ENCODE measurements at regions not wholly inside any gene's neighbourhood (a gene's known extent, or its start where the extent isn't known, plus 50 kb on each side); places are given as distances from the start of the nearest gene placed in this dataset.

GRCh38 chr16:85288869-85289660 lies 176.8 kb upstream of the CIBAR2 start:
- no peaks in the 10 kb centered on the region for H3K36me3 ChIP-seq (ENCODE audit: insufficient read depth)
- peaks cover 95% of the 10 kb centered on the region for H3K27me3 ChIP-seq (ENCODE audit: insufficient read depth, low read depth)
- H3K27ac ChIP-seq: no peak overlapping the region
- H3K4me3 ChIP-seq (IDR thresholded peaks at IDR 0.05; ENCODE audit: insufficient read depth, low read depth, low read length): no peak overlapping the region
- no peaks in the 10 kb centered on the region for H3K79me2 ChIP-seq (ENCODE audit: insufficient read depth, low read depth)
- no peak overlapping the region for H2AFZ ChIP-seq (ENCODE audit: low read depth)
- no peak for TF ChIP-seq CTCF (conservative IDR thresholded peaks at IDR 0.05; ENCODE audit: low read depth, low read length)
- no peaks in the 10 kb centered on the region for H4K20me1 ChIP-seq (ENCODE audit: insufficient read depth)
- no peak overlapping the region for H3K4me2 ChIP-seq
- no peak overlapping the region for H3K9ac ChIP-seq
- H3K4me1 ChIP-seq (ENCODE audit: low read depth, poor library complexity, severe bottlenecking): no peaks in the 10 kb centered on the region

GRCh38 chr16:85289760-85290625 lies 177.7 kb upstream of the CIBAR2 start:
- Histone ChIP-seq H3K36me3 (ENCODE audit: insufficient read depth) (no peaks in the 10 kb centered on the region), H3K79me2 (ENCODE audit: insufficient read depth, low read depth) (no peaks in the 10 kb centered on the region), H3K27me3 (ENCODE audit: insufficient read depth, low read depth) (peaks cover 93% of the 10 kb centered on the region), H3K4me1 (ENCODE audit: low read depth, poor library complexity, severe bottlenecking) (no peaks in the 10 kb centered on the region), H2AFZ (ENCODE audit: low read depth) (no peak overlapping the region), H3K27ac (no peak overlapping the region), H3K4me3 (IDR thresholded peaks at IDR 0.05; ENCODE audit: insufficient read depth, low read depth, low read length) (no peak overlapping the region), H3K9ac (no peak overlapping the region), H3K4me2 (no peak overlapping the region), H4K20me1 (ENCODE audit: insufficient read depth) (no peaks in the 10 kb centered on the region)
- no peak for TF ChIP-seq CTCF (conservative IDR thresholded peaks at IDR 0.05; ENCODE audit: low read depth, low read length)

- H3K9ac ChIP-seq: no peak overlapping the region
- H3K36me3 ChIP-seq (ENCODE audit: insufficient read depth): no peaks in the 10 kb centered on the region
- H3K4me3 ChIP-seq (IDR thresholded peaks at IDR 0.05; ENCODE audit: insufficient read depth, low read depth, low read length): no peak overlapping the region
- H2AFZ ChIP-seq (ENCODE audit: low read depth): no peak overlapping the region
- TF ChIP-seq CTCF (conservative IDR thresholded peaks at IDR 0.05; ENCODE audit: low read depth, low read length): no peak
- no peak overlapping the region for H3K27ac ChIP-seq
- no peaks in the 10 kb centered on the region for H3K4me1 ChIP-seq (ENCODE audit: low read depth, poor library complexity, severe bottlenecking)
- no peaks in the 10 kb centered on the region for H4K20me1 ChIP-seq (ENCODE audit: insufficient read depth)
- no peaks in the 10 kb centered on the region for H3K79me2 ChIP-seq (ENCODE audit: insufficient read depth, low read depth)
- no peak overlapping the region for H3K4me2 ChIP-seq
- peaks cover 92% of the 10 kb centered on the region for H3K27me3 ChIP-seq (ENCODE audit: insufficient read depth, low read depth)
These were observed 178.5 kb upstream of the CIBAR2 start for GRCh38 chr16:85290626-85291301.

- H3K36me3 ChIP-seq (ENCODE audit: insufficient read depth): no peaks in the 10 kb centered on the region
- no peak overlapping the region for H3K4me3 ChIP-seq (IDR thresholded peaks at IDR 0.05; ENCODE audit: insufficient read depth, low read depth, low read length)
- TF ChIP-seq CTCF (conservative IDR thresholded peaks at IDR 0.05; ENCODE audit: low read depth, low read length): no peak
- no peak overlapping the region for H2AFZ ChIP-seq (ENCODE audit: low read depth)
- H3K79me2 ChIP-seq (ENCODE audit: insufficient read depth, low read depth): no peaks in the 10 kb centered on the region
- H3K4me1 ChIP-seq (ENCODE audit: low read depth, poor library complexity, severe bottlenecking): no peaks in the 10 kb centered on the region
- no peak overlapping the region for H3K4me2 ChIP-seq
- H3K27me3 ChIP-seq (ENCODE audit: insufficient read depth, low read depth): peaks cover 92% of the 10 kb centered on the region
- no peak overlapping the region for H3K27ac ChIP-seq
- no peaks in the 10 kb centered on the region for H4K20me1 ChIP-seq (ENCODE audit: insufficient read depth)
- H3K9ac ChIP-seq: no peak overlapping the region
These were observed 179.3 kb upstream of the CIBAR2 start for GRCh38 chr16:85291302-85292148.

Measured in KMS-11 (cell line).